K562 (cell line): ENCODE measurements at regions not wholly inside any gene's neighbourhood (a gene's known extent, or its start where the extent isn't known, plus 50 kb on each side); places are given as distances from the start of the nearest gene placed in this dataset.

Source experiments
- ATAC-seq: fragments of 200-7000 bp; cut with Tn5 transposase; 3 replicates; pipeline ENCODE4 v1.9.1; 2020; ENCODE audit warnings: moderate library complexity
- BruUV-seq: library from RNA; stranded (reverse); fragments of 400-500 nt; replicated peaks from 2 replicates; lab custom pipeline; 2021; lab: Mats Ljungman, UMichigan
- CTCF ChIA-PET: fragments of 300-600 bp; formaldehyde crosslinking; extraction: SDS; loops from one replicate; lab custom pipeline; 2021; ENCODE audit warnings: low intra/inter-chr PET ratio; lab: Yijun Ruan, JAX
- POLR2A ChIA-PET: fragments of 300-600, 350-650 bp; sonication (Branson Sonifier 250); formaldehyde crosslinking; extraction: SDS; loops from one replicate; lab custom pipeline; 2021; ENCODE audit warnings: antibody characterized with exemption, inconsistent platforms; lab: Yijun Ruan, JAX
- DNase-seq, 4 experiments: peaks; one replicate each; pipeline versions ENCODE4 v3.0.0 to v3.0.0-alpha.2; 2011 to 2018; ENCODE audit warnings: low spot score in 3 of 4, mixed read lengths in 3 of 4; ENCODE audit errors: extremely low read depth in 1 of 4
- FAIRE-seq: peaks from 2 replicates; lab custom pipeline; 2011; peaks lifted over from hg19 to GRCh38; lab: Jason Lieb, UNC
- H2AFZ ChIP-seq: 2 replicates; pipeline ENCODE4 v1.6.0; 2011; ENCODE audit warnings: low read depth, low read length, control low read depth, inconsistent platforms
- H3K27ac ChIP-seq: fragments of 200-600 bp; 3 replicates; pipeline ENCODE4 v1.8.0; 2011; ENCODE audit warnings: low read depth, mild to moderate bottlenecking, control low read depth, inconsistent platforms, low read length, moderate library complexity, mixed read lengths; ENCODE audit errors: extremely low read depth
- H3K27me3 ChIP-seq, 2 experiments: fragments of 300-600 bp in 1 of 2; 2 replicates in 1 of 2; 3 replicates in 1 of 2; pipeline versions ENCODE4 v1.6.0 to v1.8.0; 2011; ENCODE audit warnings: inconsistent platforms in 2 of 2, low read length in 2 of 2, mild to moderate bottlenecking in 1 of 2, mixed read lengths in 1 of 2, moderate library complexity in 1 of 2; ENCODE audit not compliant: control insufficient read depth in 2 of 2, insufficient read depth in 2 of 2
- H3K36me3 ChIP-seq: fragments of 300-600 bp; 3 replicates; pipeline ENCODE4 v1.8.0; 2011; ENCODE audit warnings: mild to moderate bottlenecking, low read length, inconsistent platforms; ENCODE audit not compliant: control insufficient read depth, insufficient read depth
- H3K4me1 ChIP-seq, 2 experiments: fragments of 200-600 bp in 1 of 2; replicated peaks in 1 of 2; 2 replicates in 1 of 2; 3 replicates in 1 of 2; pipeline versions ENCODE4 v1.5.1 to v1.8.0; 2011; ENCODE audit warnings: inconsistent platforms in 2 of 2, low read length in 2 of 2, mild to moderate bottlenecking in 1 of 2, mixed read lengths in 1 of 2, moderate library complexity in 1 of 2; ENCODE audit not compliant: control insufficient read depth in 2 of 2, insufficient read depth in 2 of 2
- H3K4me2 ChIP-seq: 2 replicates; pipeline ENCODE4 v1.6.1; 2011; ENCODE audit warnings: low read length, control low read depth, inconsistent platforms, mixed read lengths; ENCODE audit not compliant: insufficient read depth
- H3K4me3 ChIP-seq: fragments of 200-600 bp; sonication (generic), shearing (Covaris generic); 2 replicates; pipeline ENCODE4 v1.5.1; 2016; ENCODE audit warnings: control low read depth, inconsistent platforms
- H3K79me2 ChIP-seq: fragments of 200-600 bp; 3 replicates; pipeline ENCODE4 v1.8.0; 2011; ENCODE audit warnings: low read length, inconsistent platforms; ENCODE audit not compliant: control insufficient read depth, insufficient read depth
- H3K9ac ChIP-seq, 2 experiments: 2 replicates each; pipeline versions ENCODE4 v1.6.0 to v1.6.1; 2011; ENCODE audit warnings: low read depth in 2 of 2, low read length in 2 of 2, control low read depth in 1 of 2, inconsistent platforms in 1 of 2, mild to moderate bottlenecking in 1 of 2, mixed read lengths in 1 of 2; ENCODE audit not compliant: insufficient read depth in 1 of 2
- H3K9me1 ChIP-seq: one replicate; pipeline ENCODE4 v1.6.0; 2011; ENCODE audit warnings: inconsistent platforms, mild to moderate bottlenecking, low read length, moderate library complexity; ENCODE audit not compliant: control insufficient read depth, insufficient read depth
- H3K9me3 ChIP-seq: replicated peaks from 2 replicates; pipeline ENCODE4 v1.5.1; 2011; ENCODE audit warnings: low read depth, low read length, inconsistent platforms; ENCODE audit not compliant: control insufficient read depth, insufficient read depth
- H4K20me1 ChIP-seq: replicated peaks from 2 replicates; pipeline ENCODE4 v1.6.1; 2011; ENCODE audit warnings: low read length, inconsistent platforms, mixed read lengths; ENCODE audit not compliant: control insufficient read depth, insufficient read depth
- BCOR ChIP-seq: fragments of 450-650 bp; IDR thresholded peaks from 2 replicates; pipeline ENCODE4 v1.6.1; 2016
- C11orf30 ChIP-seq: fragments of 450-650 bp; IDR thresholded peaks from 2 replicates; pipeline ENCODE4 v1.6.1; 2016; ENCODE audit warnings: low read depth, mild to moderate bottlenecking
- CXXC5 ChIP-seq: fragments of 250-450 bp; sonication (Bioruptor Pico); IDR thresholded peaks from 2 replicates; pipeline ENCODE4 v1.8.0; 2022; ENCODE audit warnings: inconsistent platforms, mild to moderate bottlenecking, moderate library complexity
- FOXA1 ChIP-seq: fragments of 450-650 bp; IDR thresholded peaks from 2 replicates; pipeline ENCODE4 v1.6.1; 2016; ENCODE audit warnings: mild to moderate bottlenecking, borderline replicate concordance
- GMEB1 ChIP-seq: fragments of 250-450 bp; sonication (Bioruptor Pico); IDR thresholded peaks from 2 replicates; pipeline ENCODE4 v1.4.0; 2020; ENCODE audit warnings: mild to moderate bottlenecking
- POLR2H ChIP-seq: IDR thresholded peaks from 2 replicates; pipeline ENCODE4 v1.6.1; 2016; ENCODE audit warnings: missing genetic modification characterization, low read depth, mild to moderate bottlenecking, control low read depth, missing compliant biosample characterization, moderate library complexity
- RCOR1 ChIP-seq, 2 experiments: IDR thresholded peaks; 2 replicates each; pipeline ENCODE4 v1.6.1; 2012; ENCODE audit warnings: low read depth in 2 of 2, low read length in 2 of 2, borderline replicate concordance in 1 of 2, improper control_type of control experiment in 1 of 2
- SNAPC5 ChIP-seq: fragments of 250-450 bp; sonication (Bioruptor Pico); IDR thresholded peaks from 2 replicates; pipeline ENCODE4 v1.8.0; 2021; ENCODE audit warnings: moderate library complexity, mild to moderate bottlenecking, inconsistent platforms
- SRSF3 ChIP-seq: fragments of 200-400 bp; formaldehyde crosslinking; IDR thresholded peaks from 2 replicates; pipeline ENCODE4 v1.6.1; 2016; ENCODE audit warnings: mild to moderate bottlenecking, low read length, moderate library complexity; ENCODE audit not compliant: insufficient read depth
- TCF3 ChIP-seq: sonication (generic); formaldehyde crosslinking; IDR thresholded peaks from 2 replicates; pipeline ENCODE4 v1.4.0; 2020; ENCODE audit warnings: mild to moderate bottlenecking, missing genetic modification reagents
- ZNF12 ChIP-seq: sonication (generic); formaldehyde crosslinking; IDR thresholded peaks from 2 replicates; pipeline ENCODE4 v1.4.0; 2020; ENCODE audit warnings: mild to moderate bottlenecking, missing genetic modification reagents
- ZNF184 ChIP-seq: sonication (generic); formaldehyde crosslinking; IDR thresholded peaks from 2 replicates; pipeline ENCODE4 v1.5.0; 2020; ENCODE audit warnings: missing genetic modification reagents
- ZNF696 ChIP-seq: fragments of 250-450 bp; sonication (Bioruptor Pico); conservative IDR thresholded peaks from 2 replicates; pipeline ENCODE4 v1.4.0; 2020; ENCODE audit warnings: mild to moderate bottlenecking, moderate library complexity
- WGBS: fragments of 100-300 bp; shearing (Covaris generic); methylation state at CpG from one replicate; pipeline ENCODE4 v1.1.6; 2016; ENCODE audit warnings: low coverage, mixed read lengths; ENCODE audit not compliant: insufficient coverage; ENCODE audit errors: missing lambda C conversion rate; 5-methylcytosine and 5-hydroxymethylcytosine counted together
- in situ Hi-C: fragments of 300-500 bp; cut with MboI; formaldehyde crosslinking; loops from 4 replicates; pipeline ENCODE4 v1.15.0; 2018; ENCODE audit warnings: inconsistent platforms, mixed read lengths
- intact Hi-C: fragments of 100-400 bp; cut with micrococcal nuclease; formaldehyde crosslinking; loops from 2 replicates; pipeline ENCODE4 v1.14.2; 2022

- no peak for ATAC-seq
- TF ChIP-seq SRSF3 (no peak), ZNF696 (no peak), C11orf30 (no peak), ZNF12 (no peak), ZNF184 (no peak), RCOR1 (IDR thresholded peaks at IDR 0.05; ENCODE audit: borderline replicate concordance in 1 of 2, low read depth in 2 of 2, low read length in 2 of 2) (no peak), FOXA1 (no peak), SNAPC5 (CRISPR knock-in tag) (no peak), GMEB1 (no peak), TCF3 (CRISPR knock-in tag) (no peak), CXXC5 (CRISPR knock-in tag) (no peak), BCOR (no peak), POLR2H (no peak)
- TF ChIP-seq, all 486 proteins: peak for 0
- Histone ChIP-seq H3K79me2 (no peaks in the 10 kb centered on the region), H3K4me3 (no peak overlapping the region), H2AFZ (no peak overlapping the region), H3K4me1 (no peaks in the 10 kb centered on the region), H3K36me3 (no peaks in the 10 kb centered on the region), H4K20me1 (no peaks in the 10 kb centered on the region), H3K27ac (no peak overlapping the region), H3K27me3 (no peaks in the 10 kb centered on the region), H3K9me3 (no peaks in the 10 kb centered on the region), H3K4me2 (no peak overlapping the region), H3K9ac (no peak overlapping the region), H3K9me1 (no peaks in the 10 kb centered on the region)
- no TSS peak for BruUV-seq
- DNase-seq (no peak), FAIRE-seq (no peak)
- POLR2A ChIA-PET: interaction anchor here (0.7 kb wide), 1 partner anchor 249 kb away, joined by 3 read pairs; no protein-coding TSS in a partner anchor
- intact Hi-C loops (no loop called here), in situ Hi-C loops (no loop called here)
- 0% methylated on average over 6 of the region's 6 CpGs for WGBS
- CTCF ChIA-PET: interaction anchor here (0.6 kb wide), 1 partner anchor 510 kb away, joined by 3 read pairs; no protein-coding TSS in a partner anchor
Measured at GRCh38 chr5:112097768-112098167, 321.3 kb downstream of the EPB41L4A start.
